Thyroid gland (tissue), 4 donors: ENCODE measurements at regions not wholly inside any gene's neighbourhood (a gene's known extent, or its start where the extent isn't known, plus 50 kb on each side); places are given as distances from the start of the nearest gene placed in this dataset. TPM values are rescaled to one million over a fixed set of nuclear protein-coding genes. Genes with fewer than 3 reads are reported as not detected.

Experiments used
- DNase-seq, 2 donors: peaks; one replicate each; pipeline ENCODE4 v3.0.0-alpha.2; 2019
- H3K27ac ChIP-seq, 3 donors: fragments of 200-600 bp; sonication (generic); 1 replicate in 2 of 3; 2 replicates in 1 of 3; pipeline ENCODE4 v1.5.1; 2016 to 2019; ENCODE audit warnings: mild to moderate bottlenecking in 1 of 3, moderate library complexity in 1 of 3
- H3K27me3 ChIP-seq: fragments of 200-600 bp; sonication (generic); one replicate; pipeline ENCODE4 v1.5.1; 2019
- H3K36me3 ChIP-seq, 2 donors: fragments of 200-600 bp; sonication (generic); one replicate each; pipeline ENCODE4 v1.5.1; 2016 to 2019
- H3K4me1 ChIP-seq, 2 donors: fragments of 200-600 bp; sonication (generic); one replicate each; pipeline ENCODE4 v1.5.1; 2017 to 2019
- H3K4me3 ChIP-seq, 3 donors: fragments of 200-600 bp; sonication (generic); replicated peaks in 1 of 3; 1 replicate in 2 of 3; 2 replicates in 1 of 3; pipeline ENCODE4 v1.5.1; 2016; ENCODE audit warnings: mild to moderate bottlenecking in 1 of 3
- H3K9me3 ChIP-seq: fragments of 200-600 bp; sonication (generic); one replicate; pipeline ENCODE4 v1.5.1; 2017
- CTCF ChIP-seq, 6 experiments: fragments of 200-600 bp in 3 of 6; fragments of 450-650 bp in 3 of 6; sonication (generic) in 3 of 6; IDR thresholded peaks; one replicate each; pipeline ENCODE4 v1.5.1; 2016 to 2019; ENCODE audit warnings: antibody characterized with exemption in 6 of 6, mild to moderate bottlenecking in 2 of 6, inconsistent platforms in 1 of 6, moderate library complexity in 1 of 6
- POLR2A ChIP-seq, 2 donors: fragments of 450-650 bp; IDR thresholded peaks; one replicate each; pipeline ENCODE4 v1.6.1; 2017; ENCODE audit warnings: antibody characterized with exemption in 2 of 2, mild to moderate bottlenecking in 2 of 2, moderate library complexity in 1 of 2
- WGBS, 2 donors: methylation state at CpG; one replicate each; pipeline ENCODE4 v1.1.5; 2017; 5-methylcytosine and 5-hydroxymethylcytosine counted together
- intact Hi-C: fragments of 100-400 bp; cut with DNase I; formaldehyde crosslinking; loops from one replicate; pipeline ENCODE4 v1.15.1; 2023
- small RNA-seq: library from RNA; depleted of rRNA; stranded (forward); fragments of <200 nt; gene quantifications from one replicate; pipeline ENCODE3, GENCODE V24; 2016

- TF ChIP-seq POLR2A (IDR thresholded peaks at IDR 0.05) (no peak), CTCF (IDR thresholded peaks at IDR 0.05) (no peak)
- no peak for DNase-seq
Observed at GRCh38 chr4:151611960-151612359, 148.8 kb downstream of the GATB start.

GRCh38 chr4:151613290-151613689 lies 147.5 kb downstream of the GATB start:
- DNase-seq, result no peak
- 88 to 90% methylated on average over 3 of the region's 3 CpGs for WGBS, 2 donors
- intact Hi-C loops, result no loop called here

More at GRCh38 chr4:151611960-151612359, 148.8 kb downstream of the GATB start:
- Histone ChIP-seq H3K4me1 (no peaks in the 10 kb centered on the region), H3K36me3 (no peaks in the 10 kb centered on the region), H3K9me3 (no peaks in the 10 kb centered on the region), H3K27me3 (no peaks in the 10 kb centered on the region), H3K27ac (no peak overlapping the region), H3K4me3 (no peak overlapping the region)
- intact Hi-C loops, result no loop called here

GRCh38 chr4:151614561-151614960 lies 146.2 kb downstream of the GATB start:
- no peak for TF ChIP-seq POLR2A (IDR thresholded peaks at IDR 0.05)
- TF ChIP-seq CTCF (IDR thresholded peaks at IDR 0.05), result no peak
- intact Hi-C loops, result no loop called here
- no peak for DNase-seq
- Histone ChIP-seq H3K4me1 (no peaks in the 10 kb centered on the region), H3K27ac (no peak overlapping the region), H3K36me3 (no peaks in the 10 kb centered on the region), H3K9me3 (no peaks in the 10 kb centered on the region), H3K27me3 (no peaks in the 10 kb centered on the region), H3K4me3 (no peak overlapping the region)
- WGBS, 2 donors, result 81 to 85% methylated on average over 2 of the region's 2 CpGs

More at GRCh38 chr4:151613290-151613689, 147.5 kb downstream of the GATB start:
- Histone ChIP-seq H3K27me3 (no peaks in the 10 kb centered on the region), H3K36me3 (no peaks in the 10 kb centered on the region), H3K27ac (no peak overlapping the region), H3K9me3 (no peaks in the 10 kb centered on the region), H3K4me3 (no peak overlapping the region), H3K4me1 (no peaks in the 10 kb centered on the region)
- TF ChIP-seq POLR2A (IDR thresholded peaks at IDR 0.05) (no peak), CTCF (IDR thresholded peaks at IDR 0.05) (no peak)

- DNase-seq, result no peak
- 93 to 98% methylated on average over 2 of the region's 2 CpGs for WGBS, 2 donors
- TF ChIP-seq POLR2A (IDR thresholded peaks at IDR 0.05) (no peak), CTCF (IDR thresholded peaks at IDR 0.05) (no peak)
- Histone ChIP-seq H3K4me1 (no peaks in the 10 kb centered on the region), H3K27ac (no peak overlapping the region), H3K9me3 (no peaks in the 10 kb centered on the region), H3K4me3 (no peak overlapping the region), H3K36me3 (no peaks in the 10 kb centered on the region), H3K27me3 (no peaks in the 10 kb centered on the region)
- intact Hi-C loops, result no loop called here
Observed at GRCh38 chr4:151618858-151619257, 141.9 kb downstream of the GATB start.

- intact Hi-C loops, result no loop called here
- Histone ChIP-seq H3K4me1 (no peaks in the 10 kb centered on the region), H3K36me3 (no peaks in the 10 kb centered on the region), H3K4me3 (no peak overlapping the region), H3K27me3 (no peaks in the 10 kb centered on the region), H3K27ac (no peak overlapping the region), H3K9me3 (no peaks in the 10 kb centered on the region)
- no peak for DNase-seq
- TF ChIP-seq CTCF (IDR thresholded peaks at IDR 0.05) (no peak), POLR2A (IDR thresholded peaks at IDR 0.05) (no peak)
Observed at GRCh38 chr4:151620066-151620465, 140.7 kb downstream of the GATB start.

Small RNA genes in the stretch of these regions (small RNA-seq; reads per million reads assigned to genes)
- gene RN7SKP35, result not detected
